Breast epithelium (tissue), 4 donors: ENCODE measurements at regions not wholly inside any gene's neighbourhood (a gene's known extent, or its start where the extent isn't known, plus 50 kb on each side); places are given as distances from the start of the nearest gene placed in this dataset.
"Not testable (repeated sequence)": the region's sequence is repeated elsewhere in the genome, so short reads cannot be mapped to it uniquely, and the experiment has no call there.

Experiments
- DNase-seq, 2 donors: peaks; one replicate each; pipeline ENCODE4 v3.0.0-alpha.2; 2019; ENCODE audit warnings: low spot score in 2 of 2
- H3K27ac ChIP-seq, 2 donors: fragments of 200-600 bp; sonication (generic) in 1 of 2; one replicate each; pipeline ENCODE4 v1.5.1; 2016 to 2019; ENCODE audit warnings: mild to moderate bottlenecking in 1 of 2
- H3K27me3 ChIP-seq, 2 donors: fragments of 200-600 bp; sonication (generic) in 1 of 2; one replicate each; pipeline versions ENCODE4 v1.5.1 to v1.6.0; 2017 to 2019; ENCODE audit warnings: control low read depth in 1 of 2, mild to moderate bottlenecking in 1 of 2
- H3K36me3 ChIP-seq: fragments of 200-600 bp; one replicate; pipeline ENCODE4 v1.5.1; 2019
- H3K4me1 ChIP-seq, 2 donors: fragments of 200-600 bp; sonication (generic); one replicate each; pipeline ENCODE4 v1.5.1; 2016 to 2019; ENCODE audit warnings: control low read depth in 1 of 2
- H3K4me3 ChIP-seq, 3 donors: fragments of 200-600 bp; sonication (generic); 1 replicate in 2 of 3; 2 replicates in 1 of 3; pipeline ENCODE4 v1.5.1; 2016 to 2019; ENCODE audit warnings: mild to moderate bottlenecking in 3 of 3, moderate library complexity in 2 of 3
- H3K9me3 ChIP-seq, 2 donors: fragments of 200-600 bp; sonication (generic) in 1 of 2; one replicate each; pipeline ENCODE4 v1.5.1; 2016 to 2019; ENCODE audit warnings: control low read depth in 1 of 2
- CTCF ChIP-seq, 3 donors: fragments of 450-650 bp; IDR thresholded peaks; one replicate each; pipeline ENCODE4 v1.5.1; 2016 to 2017; ENCODE audit warnings: antibody characterized with exemption in 3 of 3, mild to moderate bottlenecking in 3 of 3, moderate library complexity in 3 of 3
- POLR2A ChIP-seq: fragments of 450-650 bp; IDR thresholded peaks from one replicate; pipeline ENCODE4 v1.6.1; 2016; ENCODE audit warnings: antibody characterized with exemption, mild to moderate bottlenecking, moderate library complexity
- POLR2AphosphoS5 ChIP-seq, 3 donors: sonication (generic); formaldehyde crosslinking; IDR thresholded peaks; one replicate each; pipeline ENCODE4 v1.6.1; 2017; ENCODE audit warnings: antibody characterized with exemption in 3 of 3
- intact Hi-C: fragments of 100-400 bp; cut with DNase I; formaldehyde crosslinking; loops from one replicate; pipeline ENCODE4 v1.15.1; 2023; ENCODE audit warnings: low total_unique reads

- peak; percentile 27 to 60 for DNase-seq
- H3K36me3 ChIP-seq, result no peaks in the 10 kb centered on the region
- no peak overlapping the region for H3K27ac ChIP-seq
- H3K4me3 ChIP-seq, result peak overlapping the region; percentile 33 to 63 (median 44)
- peaks cover 13 to 16% of the 10 kb centered on the region in 2 donors for H3K9me3 ChIP-seq
- H3K27me3 ChIP-seq, result peaks cover 0 to 17% of the 10 kb centered on the region in 2 donors
- intact Hi-C loops, result no loop called here
- TF ChIP-seq CTCF (IDR thresholded peaks at IDR 0.05) (no peak), POLR2AphosphoS5 (IDR thresholded peaks at IDR 0.05) (no peak), POLR2A (no peak)
- H3K4me1 ChIP-seq, result no peaks in the 10 kb centered on the region
Observed at GRCh38 chr15:24772686-24773373, 97.3 kb downstream of the NPAP1 start.

- peaks cover 16 to 24% of the 10 kb centered on the region in 2 donors for H3K9me3 ChIP-seq
- DNase-seq, result no peak
- no peak overlapping the region for H3K27ac ChIP-seq
- H3K27me3 ChIP-seq, result peaks cover 0 to 7% of the 10 kb centered on the region in 2 donors
- intact Hi-C loops, result no loop called here
- no peak for TF ChIP-seq POLR2AphosphoS5 (IDR thresholded peaks at IDR 0.05)
- no peak for TF ChIP-seq POLR2A
- no peak for TF ChIP-seq CTCF (IDR thresholded peaks at IDR 0.05)
- no peak overlapping the region for H3K4me3 ChIP-seq
- H3K36me3 ChIP-seq, result no peaks in the 10 kb centered on the region
- H3K4me1 ChIP-seq, result no peaks in the 10 kb centered on the region
Observed at GRCh38 chr15:24777307-24777706, 101.7 kb downstream of the NPAP1 start.

- H3K36me3 ChIP-seq, result no peaks in the 10 kb centered on the region
- H3K27ac ChIP-seq, result no peak overlapping the region
- H3K4me1 ChIP-seq, result no peaks in the 10 kb centered on the region
- intact Hi-C loops, result no loop called here
- no peak for DNase-seq
- H3K4me3 ChIP-seq, result no peak overlapping the region
- peaks cover 4 to 11% of the 10 kb centered on the region in 2 donors for H3K9me3 ChIP-seq
- H3K27me3 ChIP-seq, result no peaks in the 10 kb centered on the region
- TF ChIP-seq POLR2A (no peak), POLR2AphosphoS5 (IDR thresholded peaks at IDR 0.05) (no peak), CTCF (IDR thresholded peaks at IDR 0.05) (no peak)
Observed at GRCh38 chr15:24784506-24784905, 108.9 kb downstream of the NPAP1 start.

- Histone ChIP-seq H3K4me1 (no peaks in the 10 kb centered on the region), H3K4me3 (no peak overlapping the region), H3K9me3 (peaks cover 4 to 5% of the 10 kb centered on the region in 2 donors), H3K27me3 (no peaks in the 10 kb centered on the region), H3K27ac (no peak overlapping the region), H3K36me3 (no peaks in the 10 kb centered on the region)
- intact Hi-C loops, result no loop called here
- DNase-seq, result no peak
- TF ChIP-seq POLR2AphosphoS5 (IDR thresholded peaks at IDR 0.05), result no peak
- no peak for TF ChIP-seq CTCF (IDR thresholded peaks at IDR 0.05)
- no peak for TF ChIP-seq POLR2A
Observed at GRCh38 chr15:24786347-24786746, 110.8 kb downstream of the NPAP1 start.

- H3K4me3 ChIP-seq, H3K4me1 ChIP-seq, H3K9me3 ChIP-seq, DNase-seq, H3K27ac ChIP-seq, H3K27me3 ChIP-seq, intact Hi-C loops, H3K36me3 ChIP-seq: not testable (repeated sequence)
Observed at GRCh38 chr15:24802624-24803023, 127.0 kb downstream of the NPAP1 start.
